SW 1271 (cell line): ENCODE measurements at regions not wholly inside any gene's neighbourhood (a gene's known extent, or its start where the extent isn't known, plus 50 kb on each side); places are given as distances from the start of the nearest gene placed in this dataset.
"Not testable (repeated sequence)": the region's sequence is repeated elsewhere in the genome, so short reads cannot be mapped to it uniquely, and the experiment has no call there.

Experiments
- DNase-seq, 2 experiments: peaks; one replicate each; lab custom pipeline; 2025; lab: John Stamatoyannopoulos, UW

- DNase-seq = no peak
These were observed 188.8 kb downstream of the EDN1 start for GRCh38 chr6:12478921-12479320.

GRCh38 chr6:12479451-12479850 is 189.3 kb downstream of the EDN1 start:
- DNase-seq = no peak

GRCh38 chr6:12479881-12480280 is 189.7 kb downstream of the EDN1 start:
- DNase-seq = no peak

GRCh38 chr6:12480379-12480778 is 190.2 kb downstream of the EDN1 start:
- DNase-seq = no peak

- no peak for DNase-seq
These were observed 191.1 kb downstream of the EDN1 start for GRCh38 chr6:12481292-12481691.

- DNase-seq = no peak
These were observed 191.7 kb downstream of the EDN1 start for GRCh38 chr6:12481850-12482249.

GRCh38 chr6:12482386-12483375 is 192.5 kb downstream of the EDN1 start:
- DNase-seq = peak in 1 of 2 experiments; percentile 45

- peak; percentile 92 to 97 for DNase-seq
These were observed 193.6 kb downstream of the EDN1 start for GRCh38 chr6:12483712-12484111.

- no peak for DNase-seq
These were observed 194.4 kb downstream of the EDN1 start for GRCh38 chr6:12484519-12484918.

GRCh38 chr6:12485226-12485764 is 195.1 kb downstream of the EDN1 start:
- DNase-seq = no peak

- no peak for DNase-seq
These were observed 195.7 kb downstream of the EDN1 start for GRCh38 chr6:12485837-12486236.

- DNase-seq = no peak
These were observed 200.3 kb downstream of the EDN1 start for GRCh38 chr6:12490351-12490903.

GRCh38 chr6:12490904-12491571 is 200.9 kb downstream of the EDN1 start:
- peak; percentile 26 to 31 for DNase-seq

- not testable (repeated sequence) for DNase-seq
These were observed 202.8 kb downstream of the EDN1 start for GRCh38 chr6:12492929-12493328.

GRCh38 chr6:12493446-12493845 is 203.3 kb downstream of the EDN1 start:
- DNase-seq = no peak

- no peak for DNase-seq
These were observed 204.0 kb downstream of the EDN1 start for GRCh38 chr6:12494161-12494560.

GRCh38 chr6:12501990-12502389 is 211.8 kb downstream of the EDN1 start:
- DNase-seq = no peak

GRCh38 chr6:12504325-12504966 is 212.1 kb upstream of the PHACTR1 start:
- DNase-seq = peak; percentile 10 to 30

GRCh38 chr6:12505486-12505885 is 211.1 kb upstream of the PHACTR1 start:
- DNase-seq = no peak

- DNase-seq = no peak
These were observed 210.4 kb upstream of the PHACTR1 start for GRCh38 chr6:12506159-12506558.

GRCh38 chr6:12507636-12508035 is 208.9 kb upstream of the PHACTR1 start:
- DNase-seq = no peak

- no peak for DNase-seq
These were observed 208.0 kb upstream of the PHACTR1 start for GRCh38 chr6:12508553-12508952.
